Uterus (tissue), 2 donors: ENCODE measurements at regions not wholly inside any gene's neighbourhood (a gene's known extent, or its start where the extent isn't known, plus 50 kb on each side); places are given as distances from the start of the nearest gene placed in this dataset.

Experiments
- POLR2A ChIP-seq, 2 donors: fragments of 450-650 bp; IDR thresholded peaks; one replicate each; pipeline ENCODE4 v1.6.1; 2016; ENCODE audit warnings: antibody characterized with exemption in 2 of 2, mild to moderate bottlenecking in 1 of 2, moderate library complexity in 1 of 2
- TF ChIP-seq, protein P1 (sequence below), 4 experiments: fragments of 200-600 bp in 2 of 4; fragments of 450-650 bp in 2 of 4; sonication (generic) in 2 of 4; IDR thresholded peaks; one replicate each; pipeline ENCODE4 v1.5.1; 2016 to 2019; ENCODE audit warnings: antibody characterized with exemption in 4 of 4, mild to moderate bottlenecking in 2 of 4, moderate library complexity in 1 of 4

DNA sequence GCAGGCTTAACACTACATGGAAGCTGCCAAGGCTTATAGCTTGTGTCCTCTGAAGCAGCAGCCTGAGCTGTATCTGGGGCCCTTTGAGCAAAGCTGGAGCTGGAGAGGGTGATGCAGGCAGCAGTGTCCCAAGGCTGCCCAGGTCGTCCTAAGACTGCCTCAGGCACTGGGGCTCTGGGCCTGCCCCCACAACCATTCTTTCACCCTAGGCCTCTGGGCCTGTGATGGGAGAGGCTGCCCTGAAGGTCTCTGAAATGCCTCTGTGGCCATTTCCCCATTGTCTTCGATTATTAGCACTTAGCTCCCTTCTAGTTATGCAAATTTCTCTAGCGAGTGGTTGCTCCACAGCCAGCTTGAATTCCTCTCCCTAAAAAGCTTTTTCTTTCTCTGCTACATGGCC is 142.0 kb downstream of the LRIG2 start:
- TF ChIP-seq, protein P1, sequence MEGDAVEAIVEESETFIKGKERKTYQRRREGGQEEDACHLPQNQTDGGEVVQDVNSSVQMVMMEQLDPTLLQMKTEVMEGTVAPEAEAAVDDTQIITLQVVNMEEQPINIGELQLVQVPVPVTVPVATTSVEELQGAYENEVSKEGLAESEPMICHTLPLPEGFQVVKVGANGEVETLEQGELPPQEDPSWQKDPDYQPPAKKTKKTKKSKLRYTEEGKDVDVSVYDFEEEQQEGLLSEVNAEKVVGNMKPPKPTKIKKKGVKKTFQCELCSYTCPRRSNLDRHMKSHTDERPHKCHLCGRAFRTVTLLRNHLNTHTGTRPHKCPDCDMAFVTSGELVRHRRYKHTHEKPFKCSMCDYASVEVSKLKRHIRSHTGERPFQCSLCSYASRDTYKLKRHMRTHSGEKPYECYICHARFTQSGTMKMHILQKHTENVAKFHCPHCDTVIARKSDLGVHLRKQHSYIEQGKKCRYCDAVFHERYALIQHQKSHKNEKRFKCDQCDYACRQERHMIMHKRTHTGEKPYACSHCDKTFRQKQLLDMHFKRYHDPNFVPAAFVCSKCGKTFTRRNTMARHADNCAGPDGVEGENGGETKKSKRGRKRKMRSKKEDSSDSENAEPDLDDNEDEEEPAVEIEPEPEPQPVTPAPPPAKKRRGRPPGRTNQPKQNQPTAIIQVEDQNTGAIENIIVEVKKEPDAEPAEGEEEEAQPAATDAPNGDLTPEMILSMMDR (IDR thresholded peaks at IDR 0.05) = no peak
- no peak for TF ChIP-seq POLR2A (IDR thresholded peaks at IDR 0.05)
